HPDE6-E6E7 (cell line): ENCODE measurements at regions not wholly inside any gene's neighbourhood (a gene's known extent, or its start where the extent isn't known, plus 50 kb on each side); places are given as distances from the start of the nearest gene placed in this dataset.
"Not testable (repeated sequence)": the region's sequence is repeated elsewhere in the genome, so short reads cannot be mapped to it uniquely, and the experiment has no call there.

Experiments used
- DNase-seq: peaks from one replicate; pipeline ENCODE4 v3.0.0; 2011; ENCODE audit warnings: missing footprints; ENCODE audit errors: extremely low spot score

DNA sequence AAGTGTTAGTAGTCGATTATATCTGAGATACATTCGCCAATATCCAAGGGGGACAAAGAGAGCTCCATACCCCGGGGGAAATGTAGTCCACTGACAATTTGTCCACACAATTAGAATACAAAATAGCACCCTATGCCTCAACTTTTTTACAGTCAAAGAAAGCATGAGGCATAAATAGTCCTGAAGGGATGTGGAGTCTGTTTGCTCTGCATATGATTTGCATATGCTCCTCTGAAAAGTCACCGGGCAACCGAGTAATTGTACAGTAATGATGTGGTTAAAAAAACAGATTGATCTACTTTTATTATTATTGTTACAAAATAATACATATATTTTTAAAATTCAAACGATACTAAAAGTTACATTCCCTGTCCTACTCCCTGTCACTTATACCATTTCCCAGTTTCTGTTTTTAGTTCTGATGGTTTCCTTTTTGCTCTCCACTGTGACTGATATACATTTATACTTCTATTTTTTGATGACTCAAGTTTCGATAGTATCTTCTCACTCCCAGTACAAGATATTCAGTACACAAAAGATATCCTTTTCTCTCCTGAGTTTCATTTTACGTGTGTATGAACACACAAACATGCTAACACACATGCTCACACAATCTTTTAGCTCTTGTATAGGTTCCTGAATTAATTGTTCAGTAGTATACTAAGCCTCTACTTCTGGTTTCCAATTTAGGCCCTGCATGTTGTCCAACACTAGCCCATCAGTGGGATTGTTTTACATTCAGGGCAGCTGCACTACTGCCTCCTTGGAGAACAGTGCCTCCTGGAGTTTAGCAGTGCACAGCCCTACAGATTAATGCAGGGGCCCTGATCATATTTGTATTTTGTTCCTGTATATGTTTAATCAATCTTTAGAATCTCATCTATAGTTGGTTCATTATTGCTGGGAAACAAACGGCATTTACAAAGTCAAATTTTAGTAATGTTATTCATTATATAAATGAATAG lies 130.9 kb downstream of the TES start:
- no peak for DNase-seq

- no peak for DNase-seq
These were observed 131.8 kb downstream of the TES start for GRCh38 chr7:116342125-116342524.

GRCh38 chr7:116347151-116347832 lies 137.0 kb downstream of the TES start:
- DNase-seq = no peak

DNA sequence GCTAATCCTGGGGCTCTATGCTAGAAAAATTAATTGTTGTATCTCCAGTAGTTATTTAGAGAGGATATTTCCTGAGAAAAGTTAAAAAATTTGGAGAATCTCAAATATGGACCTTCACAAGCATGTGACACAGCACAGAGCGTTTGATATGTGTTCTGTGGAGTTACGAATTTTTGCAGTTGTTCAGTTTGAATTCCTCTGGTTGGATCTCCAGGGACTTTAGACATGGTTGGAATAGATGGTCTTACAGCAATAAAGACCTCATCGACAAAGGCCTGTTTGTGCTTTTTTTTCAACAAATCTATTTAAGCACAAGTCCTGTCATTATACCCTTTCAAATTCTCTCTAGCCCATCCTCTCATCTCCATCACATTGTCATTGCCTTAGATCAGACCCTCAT lies 138.0 kb downstream of the TES start:
- no peak for DNase-seq

DNA sequence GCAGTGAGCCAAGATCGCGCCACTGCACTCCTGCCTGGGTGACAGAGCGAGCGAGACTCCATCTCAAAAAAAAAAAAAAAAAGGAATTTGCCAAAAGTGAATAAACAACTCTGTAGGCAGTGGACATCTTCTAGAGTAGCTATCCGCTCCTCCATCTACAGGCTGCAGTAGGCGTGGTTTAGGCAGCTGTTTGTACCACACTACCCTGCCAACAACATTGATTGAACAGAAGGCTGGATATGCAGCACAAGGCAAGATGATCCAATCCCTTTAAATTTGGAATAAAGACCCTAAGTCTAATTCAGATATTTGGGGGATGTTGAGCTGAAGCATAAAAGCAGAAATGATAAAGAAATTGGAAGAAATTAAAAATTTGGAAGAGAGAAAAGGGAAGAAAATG lies 141.6 kb downstream of the TES start:
- DNase-seq = no peak

GRCh38 chr7:116353647-116354046 lies 143.3 kb downstream of the TES start:
- DNase-seq = no peak

GRCh38 chr7:116354171-116354545 lies 143.8 kb downstream of the TES start:
- no peak for DNase-seq

DNA sequence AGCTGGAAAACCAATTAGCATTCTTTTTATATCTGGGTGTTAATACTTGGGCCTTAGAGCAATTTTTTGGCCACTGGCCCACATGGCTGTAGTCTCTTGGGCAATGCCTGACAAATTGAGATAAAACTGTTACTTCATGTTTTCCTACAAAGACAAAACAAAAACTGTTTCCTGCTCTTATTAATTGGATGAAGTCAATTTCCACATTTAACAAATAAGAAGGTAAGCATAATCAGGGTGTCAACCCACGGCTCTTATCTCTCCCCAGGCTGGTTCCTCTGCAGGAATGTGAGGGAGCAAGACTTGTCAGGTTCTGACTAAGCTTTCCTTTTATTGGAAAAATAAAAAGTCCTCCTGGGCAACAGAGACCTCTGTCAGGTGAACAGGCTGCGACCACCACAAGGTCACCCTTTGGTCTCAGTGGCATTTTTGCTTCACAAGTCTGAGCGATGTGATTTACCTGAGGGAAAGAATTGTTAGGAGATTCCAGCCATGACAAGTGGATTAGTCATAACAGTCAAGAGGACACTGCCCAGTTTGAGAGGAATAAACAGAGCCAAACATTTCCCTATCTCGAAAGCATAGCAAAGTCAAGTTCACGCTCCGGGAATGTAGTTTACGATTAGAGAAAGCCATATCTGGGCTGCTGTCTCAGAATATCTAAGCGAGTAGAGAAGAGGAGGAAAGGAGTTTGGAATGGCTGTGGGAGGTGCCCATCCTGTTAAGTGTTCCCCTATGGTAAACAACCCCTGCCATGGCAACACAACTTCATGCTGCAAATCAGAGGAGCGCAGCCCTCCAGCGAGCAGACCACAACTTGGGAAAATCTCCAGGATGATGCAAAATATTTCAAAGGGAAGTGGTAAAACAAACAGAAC lies 144.4 kb downstream of the TES start:
- DNase-seq = peak; percentile 77

GRCh38 chr7:116355424-116355765 lies 144.1 kb upstream of the CAV2 start:
- DNase-seq = no peak

- no peak for DNase-seq
These were observed 143.1 kb upstream of the CAV2 start for GRCh38 chr7:116356333-116356965.

- DNase-seq = no peak
These were observed 142.6 kb upstream of the CAV2 start for GRCh38 chr7:116356979-116357378.

GRCh38 chr7:116357781-116358670 lies 141.5 kb upstream of the CAV2 start:
- no peak for DNase-seq

DNA sequence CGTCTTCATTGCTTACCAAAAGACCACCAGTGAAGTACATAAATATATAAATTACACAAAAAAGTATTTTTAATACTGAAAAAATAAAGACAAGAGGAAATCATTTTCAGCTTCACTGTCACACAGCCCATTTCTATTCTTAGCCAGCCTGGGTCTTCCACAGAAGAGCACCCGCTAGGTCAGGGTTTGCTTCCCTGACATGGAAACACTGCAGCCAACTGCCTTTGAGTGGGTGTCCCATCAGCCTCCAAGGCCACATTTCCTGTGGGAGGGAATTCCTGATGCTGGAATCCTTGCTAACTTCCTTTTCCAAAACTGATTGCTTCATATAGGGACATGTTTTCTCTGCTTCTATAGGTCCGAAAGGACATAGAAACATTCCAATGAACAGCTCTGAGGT lies 137.8 kb upstream of the CAV2 start:
- no peak for DNase-seq

- no peak for DNase-seq
These were observed 135.7 kb upstream of the CAV2 start for GRCh38 chr7:116363637-116364432.

- no peak for DNase-seq
These were observed 135.1 kb upstream of the CAV2 start for GRCh38 chr7:116364469-116364868.

GRCh38 chr7:116365797-116366196 lies 133.7 kb upstream of the CAV2 start:
- DNase-seq = no peak

GRCh38 chr7:116367171-116367813 lies 132.2 kb upstream of the CAV2 start:
- DNase-seq = no peak

DNA sequence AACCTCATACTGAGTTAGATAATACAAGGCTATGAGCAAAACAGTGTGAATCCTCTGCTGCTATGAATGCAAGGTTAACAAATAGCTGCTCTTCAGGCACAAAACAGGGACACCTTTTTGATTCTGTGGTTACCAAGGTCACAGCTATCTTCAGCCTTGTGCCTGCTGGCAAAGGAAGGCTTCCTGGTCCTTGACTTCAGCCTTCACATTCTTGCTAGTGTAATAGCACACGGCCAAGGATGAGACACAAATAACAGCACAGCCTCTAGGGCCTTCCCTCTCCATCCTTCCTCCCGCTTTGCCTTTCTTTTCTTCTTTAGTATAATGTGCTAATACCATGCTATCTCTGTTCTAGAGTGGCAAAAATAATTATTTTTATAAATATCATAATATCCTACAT lies 130.6 kb upstream of the CAV2 start:
- DNase-seq = no peak

DNA sequence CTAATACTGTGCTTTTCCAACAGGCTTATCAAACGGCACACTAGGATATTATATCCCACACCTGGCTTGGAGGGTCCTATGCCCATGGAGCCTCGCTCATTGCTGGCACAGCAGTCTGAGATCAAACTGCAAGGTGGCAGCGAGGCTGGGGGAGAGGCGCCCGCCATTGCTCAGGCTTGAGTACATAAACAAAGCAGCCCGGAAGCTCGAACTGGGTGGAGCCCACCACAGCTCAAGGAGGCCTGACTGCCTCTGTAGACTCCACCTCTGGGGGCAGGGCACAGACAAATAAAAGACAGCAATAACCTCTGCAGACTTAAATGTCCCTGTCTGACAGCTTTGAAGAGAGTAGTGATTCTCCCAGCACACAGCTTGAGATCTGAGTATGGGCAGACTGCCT lies 128.0 kb upstream of the CAV2 start:
- DNase-seq = not testable (repeated sequence)
